Activated T-cell treated with anti-CD3 and anti-CD28 coated beads for 48 hours (primary cell): ENCODE measurements at regions not wholly inside any gene's neighbourhood (a gene's known extent, or its start where the extent isn't known, plus 50 kb on each side); places are given as distances from the start of the nearest gene placed in this dataset.

Experiments
- DNase-seq: peaks from one replicate; pipeline ENCODE4 v3.0.0-alpha.2; 2020; ENCODE audit warnings: low read depth

DNA sequence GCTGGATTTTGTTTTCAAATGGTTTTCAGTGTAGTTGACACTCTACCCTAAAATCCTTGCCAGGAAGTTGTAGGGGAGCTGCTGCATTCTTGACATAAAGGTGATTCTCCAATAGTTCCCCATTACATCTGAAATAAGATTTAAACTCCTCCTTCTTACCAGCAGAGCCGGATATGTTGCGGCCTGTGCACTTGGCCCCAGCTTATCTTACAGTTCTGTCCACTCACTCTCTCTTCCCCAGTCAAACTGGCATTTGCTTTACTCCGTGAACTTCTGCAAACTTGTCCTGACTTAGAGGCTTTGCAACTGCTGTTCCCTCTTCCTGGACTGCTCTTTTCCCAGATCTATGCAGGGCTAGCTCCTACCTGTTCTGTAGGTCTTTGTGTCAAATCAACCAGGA is 929.5 kb downstream of the VRK1 start:
- no peak for DNase-seq

GRCh38 chr14:97730706-97731105 is 933.5 kb downstream of the VRK1 start:
- no peak for DNase-seq

DNA sequence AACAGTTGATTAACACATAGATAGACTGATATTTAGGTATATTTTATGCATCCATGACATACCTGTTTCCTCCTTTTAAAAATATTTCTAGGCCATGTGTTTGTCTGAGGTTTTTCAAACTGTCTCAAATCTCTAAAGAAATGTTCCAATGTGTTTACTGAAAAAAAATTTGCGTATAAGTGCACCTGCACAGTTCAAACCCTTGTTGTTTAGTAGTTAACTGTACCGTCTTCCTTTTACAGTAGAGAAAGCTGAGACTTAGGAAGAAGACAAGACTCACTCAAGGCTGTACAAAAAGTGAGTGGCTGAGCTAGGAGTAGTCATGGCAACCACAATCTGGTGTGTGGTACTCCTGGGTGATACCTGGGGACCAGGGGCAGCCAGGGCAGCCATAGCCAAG is 934.6 kb downstream of the VRK1 start:
- DNase-seq, result no peak

DNA sequence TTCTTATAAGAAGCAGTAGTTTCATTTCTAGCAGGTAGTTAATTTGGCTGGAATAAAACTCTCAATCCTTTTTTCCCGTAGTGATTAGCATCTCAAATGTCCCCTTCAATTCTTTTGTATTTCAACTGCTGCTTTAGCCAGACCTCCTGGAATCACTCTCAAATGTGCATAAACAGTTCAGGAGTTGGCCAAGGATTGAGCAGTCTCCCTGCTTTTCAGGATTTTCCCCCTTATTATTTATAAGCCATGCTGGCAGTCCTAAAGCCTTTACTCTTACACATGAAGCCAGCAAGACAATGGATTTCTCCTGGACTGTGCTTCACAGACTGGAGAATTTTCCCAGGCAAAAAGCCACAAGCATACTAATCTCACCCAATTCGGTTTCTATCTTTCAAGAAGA is 950.1 kb downstream of the VRK1 start:
- no peak for DNase-seq

- DNase-seq, result no peak
Observed at GRCh38 chr14:97748616-97749015, 951.4 kb downstream of the VRK1 start.

- DNase-seq, result no peak
Observed at GRCh38 chr14:97757491-97757890, 960.3 kb downstream of the VRK1 start.

- no peak for DNase-seq
Observed at GRCh38 chr14:97760050-97760449, 962.9 kb downstream of the VRK1 start.

GRCh38 chr14:97762386-97762785 is 965.2 kb downstream of the VRK1 start:
- no peak for DNase-seq

- DNase-seq, result no peak
Observed at GRCh38 chr14:97771340-97772045, 974.3 kb downstream of the VRK1 start.

DNA sequence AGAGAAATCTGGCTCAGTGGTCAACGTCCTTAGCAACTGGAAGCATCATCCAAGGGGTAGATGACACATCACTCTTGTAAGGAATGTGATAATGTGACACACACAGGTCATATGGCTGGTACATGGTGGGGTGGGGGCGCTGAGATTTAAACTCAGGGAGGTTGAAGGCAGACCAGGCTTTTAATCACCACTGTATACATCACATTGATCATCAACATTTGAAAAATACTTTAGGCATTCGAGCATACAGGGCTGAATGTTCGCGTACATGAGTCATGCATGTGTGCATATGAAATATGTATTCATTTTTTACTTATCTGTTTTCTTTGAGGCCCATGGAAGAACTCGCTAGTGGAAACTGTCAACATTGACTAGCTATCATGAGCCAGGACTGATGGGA is 976.4 kb downstream of the VRK1 start:
- DNase-seq, result no peak

DNA sequence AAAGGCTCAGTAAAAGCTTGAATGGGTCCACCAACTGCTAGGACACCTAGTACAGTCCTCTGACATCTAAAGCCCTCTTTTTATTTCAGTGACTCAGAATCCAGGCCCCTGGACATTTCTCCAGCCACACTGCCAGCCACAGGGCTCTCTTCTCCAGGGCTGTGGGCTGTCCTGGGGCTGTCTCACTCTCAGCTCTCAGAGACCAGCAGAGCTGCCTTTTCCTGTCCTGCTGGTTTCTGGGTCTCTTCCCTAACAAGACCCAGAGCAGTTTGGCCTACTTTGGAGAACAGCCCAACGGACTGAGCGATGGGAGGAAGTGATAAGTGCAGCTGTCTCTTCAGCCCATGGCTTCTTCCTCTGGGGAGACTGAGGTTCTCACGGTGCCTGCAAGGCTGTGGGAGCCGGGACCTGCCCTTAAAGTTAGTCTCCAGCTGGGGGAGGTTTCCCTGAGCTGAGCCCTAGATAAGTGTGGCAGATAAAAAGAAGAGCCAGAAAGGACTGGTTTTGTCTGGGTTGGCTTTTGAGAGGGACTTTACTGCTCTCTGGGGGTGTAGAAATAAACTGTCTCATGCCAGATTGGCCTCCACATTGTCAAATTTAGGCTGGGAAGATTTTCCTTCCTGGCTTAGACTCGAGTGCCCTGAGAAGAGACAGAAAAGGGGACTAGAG is 979.8 kb downstream of the VRK1 start:
- no peak for DNase-seq

- no peak for DNase-seq
Observed at GRCh38 chr14:97777622-97778355, 980.6 kb downstream of the VRK1 start.

- no peak for DNase-seq
Observed at GRCh38 chr14:97779140-97779539, 982.0 kb downstream of the VRK1 start.

DNA sequence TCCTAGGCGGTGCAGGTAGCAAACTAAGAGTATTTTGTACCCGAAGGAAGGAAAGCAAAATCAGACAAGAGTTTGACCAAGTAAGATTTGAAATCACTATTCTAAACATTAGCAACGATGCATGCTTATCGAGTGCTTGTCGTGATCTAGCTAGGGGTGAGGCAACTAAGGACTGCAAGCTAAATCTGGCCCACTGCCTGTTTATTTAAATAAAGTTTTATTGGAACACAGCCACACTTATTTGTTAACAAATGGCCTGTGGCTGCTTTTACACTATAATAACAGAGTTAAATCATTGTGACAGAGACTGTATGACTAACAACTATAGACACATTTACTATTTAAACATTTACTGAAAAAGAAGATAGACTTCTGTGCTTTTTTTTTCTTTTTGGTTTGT is 983.6 kb downstream of the VRK1 start:
- no peak for DNase-seq

DNA sequence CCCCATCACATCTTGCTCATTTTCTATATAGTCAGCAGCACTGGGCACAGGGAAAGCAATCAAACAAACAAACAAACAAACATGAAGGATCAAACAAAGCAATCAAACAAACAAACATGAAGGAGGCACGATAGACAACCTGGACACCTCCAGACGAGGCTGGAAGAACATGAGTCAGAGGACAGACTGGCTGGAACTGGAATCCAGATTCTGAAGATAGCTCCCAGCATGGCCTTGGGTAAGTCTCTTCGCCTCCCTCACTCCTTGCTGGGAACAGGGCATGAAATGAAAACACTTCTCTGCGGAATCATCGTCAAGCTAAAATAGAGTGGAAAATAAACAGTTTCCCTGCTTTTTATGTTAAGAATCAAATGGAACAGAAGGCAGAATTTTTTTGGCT is 984.8 kb downstream of the VRK1 start:
- no peak for DNase-seq

DNA sequence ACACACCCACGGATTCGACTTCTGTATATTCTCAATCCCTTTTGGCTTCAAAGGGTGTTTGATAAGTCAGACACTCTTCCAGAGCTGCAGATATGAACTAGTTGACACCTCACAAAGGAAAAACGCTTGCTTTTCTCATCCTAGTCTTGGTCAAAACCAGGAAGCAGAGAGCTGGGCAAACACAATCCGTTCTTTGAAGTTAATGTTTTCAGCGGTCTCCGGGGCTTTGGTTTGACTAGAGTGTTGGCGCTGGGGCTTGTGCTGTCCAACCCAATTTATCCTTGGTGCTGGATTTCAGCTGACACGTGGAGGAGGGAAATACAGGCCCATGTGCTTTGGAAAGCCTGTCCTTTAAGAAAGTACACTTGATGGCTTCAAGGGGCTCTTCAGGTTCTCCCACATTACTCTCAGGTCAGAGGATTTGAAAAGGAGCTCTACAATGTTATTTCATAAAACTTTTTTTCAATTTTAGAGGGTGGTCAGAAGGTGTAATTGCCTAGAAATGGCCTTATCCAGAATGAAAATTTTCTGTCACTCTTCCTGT is 985.8 kb downstream of the VRK1 start:
- no peak for DNase-seq

- no peak for DNase-seq
Observed at GRCh38 chr14:97785495-97785894, 988.3 kb downstream of the VRK1 start.

GRCh38 chr14:97788364-97788763 is 991.2 kb downstream of the VRK1 start:
- DNase-seq, result no peak

DNA sequence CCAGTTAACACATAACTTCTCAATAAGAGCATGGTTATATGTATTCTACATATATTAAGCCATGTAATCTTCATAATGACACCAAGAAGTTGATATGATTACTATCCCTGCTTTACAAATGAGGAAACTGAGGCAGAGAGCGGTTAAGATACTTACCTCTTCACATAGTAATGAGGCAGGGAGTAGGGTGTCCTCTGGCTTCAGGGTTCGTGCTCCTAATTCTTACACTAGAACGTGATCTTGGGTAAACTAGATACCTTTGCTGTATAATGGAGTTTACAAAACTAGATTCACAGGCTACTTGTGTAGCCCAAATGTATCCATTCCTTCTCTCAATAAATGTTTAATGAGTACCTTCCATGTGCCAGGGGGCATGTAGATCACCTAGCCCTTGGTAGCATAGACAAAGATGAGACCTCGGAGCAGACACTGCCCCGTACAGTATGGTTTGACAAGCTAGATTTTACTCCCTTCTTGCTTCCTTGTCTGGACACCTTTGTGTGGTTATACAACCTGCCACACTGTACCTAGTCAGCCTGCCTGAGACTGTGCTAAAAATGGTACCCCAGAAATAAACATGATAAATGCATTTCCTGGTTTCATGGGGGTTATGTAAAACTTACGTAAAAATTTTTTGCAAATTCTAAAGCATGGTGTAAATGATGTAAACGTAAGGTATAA is 991.8 kb downstream of the VRK1 start:
- no peak for DNase-seq

DNA sequence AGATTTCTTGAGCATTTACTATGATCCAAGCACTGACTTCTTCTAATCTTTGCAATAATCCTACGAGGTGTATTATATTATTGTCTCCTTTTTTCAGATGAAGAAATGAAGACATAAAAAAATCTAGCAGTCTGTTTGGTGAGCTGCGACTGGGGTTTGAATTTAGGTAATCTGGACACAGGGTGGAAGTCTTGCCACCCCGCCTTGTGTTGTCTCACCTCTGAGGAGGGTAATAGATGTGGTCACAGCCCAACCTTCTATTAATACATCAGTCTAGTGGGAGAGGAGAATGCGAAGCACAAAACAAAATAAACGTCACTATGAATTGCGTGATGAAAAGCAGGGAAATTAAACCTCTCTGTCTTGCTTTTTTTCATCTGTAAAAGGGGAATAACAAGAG is 993.9 kb downstream of the VRK1 start:
- DNase-seq, result no peak

DNA sequence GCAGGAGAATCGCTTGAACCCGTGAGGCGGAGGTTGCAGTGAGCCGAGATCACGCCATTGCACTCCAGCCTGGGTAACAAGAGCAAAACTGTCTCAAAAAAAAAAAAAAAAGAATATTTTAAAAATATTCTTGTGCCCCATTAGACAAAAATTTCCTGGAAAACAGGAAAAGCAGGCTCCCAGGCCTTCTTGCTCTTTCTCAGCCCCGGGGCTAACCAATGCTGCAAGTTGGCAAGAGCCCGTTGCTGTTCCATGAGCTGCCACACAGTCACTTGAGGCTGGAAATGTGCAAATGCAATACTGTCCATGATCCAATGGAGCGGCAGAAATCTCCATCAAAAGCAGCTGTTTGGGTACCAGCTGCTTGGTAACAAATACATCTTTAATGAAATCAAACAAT is 994.7 kb downstream of the VRK1 start:
- DNase-seq, result no peak

DNA sequence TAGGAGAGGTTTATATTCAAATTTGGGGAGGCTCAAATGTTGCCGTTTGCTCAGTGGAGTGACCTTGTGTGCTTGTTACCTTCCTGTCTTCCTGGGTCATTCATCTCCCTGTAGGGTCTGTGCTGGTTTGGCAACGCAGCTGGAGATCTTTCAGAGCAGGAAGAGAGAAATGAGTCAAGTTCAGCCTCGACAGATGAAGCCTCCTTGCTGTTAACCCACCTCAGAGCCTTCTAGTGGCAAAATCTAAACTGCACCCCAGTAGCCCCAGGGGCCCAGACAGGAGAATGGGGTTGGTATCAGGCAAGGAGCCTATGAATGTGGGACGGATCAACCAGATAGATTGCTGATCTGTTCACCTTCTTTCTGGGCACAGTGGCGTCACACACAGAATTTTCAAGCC is 999.3 kb downstream of the VRK1 start:
- no peak for DNase-seq

GRCh38 chr14:97798176-97798575 is 1001.0 kb downstream of the VRK1 start:
- DNase-seq, result no peak
